ENCODE measurements at regions not wholly inside any gene's neighbourhood (a gene's known extent, or its start where the extent isn't known, plus 50 kb on each side); places are given as distances from the start of the nearest gene placed in this dataset.

DNA sequence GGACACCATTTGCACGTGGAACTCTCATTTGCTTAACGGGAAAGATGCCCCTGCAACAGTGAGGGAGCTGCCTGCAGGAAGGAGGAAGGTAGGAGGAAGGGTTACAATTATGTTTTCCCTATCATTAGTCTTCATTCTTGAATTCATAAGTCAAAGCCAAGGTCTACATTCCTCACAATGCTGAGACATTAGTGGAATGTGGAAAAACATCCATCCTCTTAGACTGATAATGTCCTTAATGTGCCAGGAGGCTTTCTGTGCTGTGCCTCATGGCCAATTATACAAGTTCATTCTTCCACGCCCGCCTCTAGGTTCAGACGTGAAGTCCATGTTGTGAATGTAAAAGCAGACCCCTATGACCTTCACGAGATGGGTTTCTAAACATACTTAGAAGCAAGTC is 1212.4 kb upstream of the TMEM132C start:
- no peak for DNase-seq

DNA sequence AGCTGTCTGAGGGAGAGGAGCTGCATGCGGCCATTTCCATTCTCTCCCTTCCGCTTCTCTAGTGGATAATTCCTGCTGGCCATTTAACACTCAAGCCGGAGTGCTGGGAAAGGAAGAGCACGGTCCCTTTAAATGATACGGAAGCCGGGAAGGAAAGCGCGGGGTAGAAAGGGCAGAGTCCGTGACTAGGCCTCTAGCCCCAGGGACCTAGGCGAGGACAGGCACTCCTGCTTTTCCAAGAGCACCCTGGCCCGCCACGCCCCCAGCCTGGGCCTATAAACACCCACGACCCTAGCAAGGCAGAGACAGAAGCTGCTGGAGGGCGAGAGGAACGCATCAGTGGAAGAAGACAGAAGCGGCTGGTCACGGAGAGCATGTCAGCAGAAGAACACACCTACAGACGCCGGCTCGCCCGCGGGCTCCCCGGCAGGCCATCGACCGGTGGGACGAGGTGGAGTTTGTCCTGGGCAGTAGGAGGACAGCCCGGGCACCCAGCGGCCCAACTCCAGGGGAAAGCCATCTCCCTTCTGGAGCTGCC is 1206.6 kb upstream of the TMEM132C start:
- DNase-seq, result no peak

DNA sequence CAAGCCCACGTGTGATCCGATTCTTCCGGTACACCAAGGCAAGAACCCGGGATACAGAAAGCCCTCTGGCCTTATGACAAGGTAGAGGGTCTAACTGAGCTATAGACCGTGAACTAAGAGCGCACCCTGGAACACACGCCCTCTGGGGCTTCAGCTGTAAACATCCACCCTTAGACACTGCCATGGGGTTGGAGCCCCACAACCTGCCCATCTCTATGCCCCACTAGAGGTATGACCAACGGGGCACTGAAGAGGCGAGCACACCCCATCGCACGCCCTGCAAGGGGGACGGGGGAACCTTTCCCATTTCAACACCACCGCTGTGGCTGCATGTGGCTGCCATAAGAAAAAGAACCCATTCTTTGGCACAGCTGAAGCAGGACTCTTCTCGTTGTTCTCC is 1206.0 kb upstream of the TMEM132C start:
- DNase-seq, result no peak

DNA sequence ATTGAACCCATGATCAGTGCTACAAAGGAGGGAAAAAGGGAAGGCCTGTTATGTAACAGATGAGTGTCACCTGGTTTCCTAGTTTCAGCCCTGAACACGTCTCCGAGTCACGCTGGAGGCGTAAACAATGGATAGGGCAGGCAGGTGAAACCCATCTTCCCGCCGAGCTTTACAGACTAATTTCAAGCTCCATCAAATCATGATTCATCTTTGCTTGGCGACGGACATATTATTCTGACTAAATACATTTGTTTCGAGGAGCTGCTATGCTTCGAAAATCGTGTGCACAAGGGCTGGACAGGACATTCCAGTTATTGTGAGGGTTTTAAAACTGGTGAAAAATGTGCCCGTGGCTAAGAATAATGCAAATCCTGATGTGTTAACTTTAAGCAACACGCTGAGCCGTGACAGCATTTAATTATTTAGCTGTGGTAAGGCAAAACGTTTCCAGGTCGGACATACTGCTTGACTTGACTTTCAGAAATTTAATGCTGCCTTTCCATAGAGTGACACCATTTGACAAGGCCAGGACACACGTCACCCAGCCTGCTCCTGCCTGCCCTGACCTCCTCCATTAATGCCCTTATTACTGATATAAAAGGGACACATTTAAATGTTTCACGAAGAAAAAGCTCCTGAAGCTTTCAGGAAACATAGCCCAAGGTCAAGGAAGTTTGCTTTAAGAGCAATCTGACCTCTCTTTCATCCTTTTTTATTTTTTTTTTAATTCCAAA is 1203.5 kb upstream of the TMEM132C start:
- DNase-seq, result no peak

DNA sequence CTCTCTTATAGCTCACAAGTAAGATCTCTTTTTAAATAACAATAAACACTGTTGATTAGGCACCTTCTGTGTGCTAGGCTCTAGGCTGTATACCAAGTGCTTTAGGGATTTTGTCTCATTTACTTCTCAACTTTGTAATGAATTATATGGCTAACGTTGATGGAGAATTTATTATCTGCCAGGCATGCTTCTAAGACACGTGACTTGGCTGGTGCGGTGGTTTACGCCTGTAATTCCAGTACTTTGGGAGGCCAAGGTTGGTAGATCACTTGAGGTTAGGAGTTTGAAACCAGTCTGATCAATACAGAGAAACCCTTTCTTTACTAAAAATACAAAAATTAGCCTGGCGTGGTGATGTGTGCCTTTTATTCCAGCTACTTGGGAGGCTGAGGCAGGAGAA is 1202.8 kb upstream of the TMEM132C start:
- no peak for DNase-seq

DNA sequence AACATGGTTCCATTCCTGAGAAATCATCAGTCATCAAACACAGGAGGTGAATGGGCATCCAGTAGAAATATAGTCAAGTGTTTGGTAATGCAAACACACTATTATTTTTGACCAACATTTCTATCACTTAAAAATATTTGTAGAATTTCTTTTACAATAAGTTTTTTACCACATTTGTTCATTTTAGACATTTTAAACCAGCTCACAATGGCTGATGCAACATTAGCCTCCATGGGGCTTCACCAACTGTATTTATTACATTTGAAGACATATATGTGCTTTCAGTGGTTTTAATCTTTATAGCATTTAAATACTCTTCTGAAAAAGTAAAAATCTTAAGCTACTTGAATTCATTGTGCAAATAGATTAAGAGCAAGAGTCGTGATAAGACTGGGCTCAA is 1201.4 kb upstream of the TMEM132C start:
- DNase-seq, result no peak

DNA sequence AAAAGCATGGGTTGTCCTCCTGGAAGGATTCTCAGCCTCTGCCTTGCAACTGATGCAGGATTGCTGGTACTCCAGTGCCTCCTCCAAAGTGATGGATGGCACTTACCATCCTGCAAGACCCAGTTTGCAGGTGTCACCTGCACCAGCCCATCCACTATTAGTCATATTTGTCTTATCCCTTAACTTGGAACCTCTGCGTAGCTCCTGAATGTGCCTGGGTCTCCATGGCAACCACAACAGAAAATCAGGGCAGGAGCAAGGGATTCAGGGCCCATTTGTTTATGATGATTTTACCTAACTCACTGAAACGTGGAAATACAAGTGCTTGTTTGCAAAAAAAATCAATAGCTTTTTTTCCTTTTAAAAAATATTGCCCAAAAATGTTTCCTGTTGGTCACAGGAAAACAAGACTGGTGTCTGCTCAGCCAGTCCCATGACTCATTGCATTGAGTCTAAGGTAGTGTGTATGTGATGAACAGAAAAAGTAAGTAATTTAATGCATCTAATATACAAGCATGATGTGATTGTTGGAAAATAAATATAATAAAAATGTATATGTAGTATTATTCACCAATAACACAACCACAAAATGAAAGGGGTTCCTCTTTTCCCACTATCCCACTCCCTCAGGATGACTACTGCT is 1196.3 kb upstream of the TMEM132C start:
- DNase-seq, result peak in 6 of 51 donors; percentile 1 to 39 (median 7)

DNA sequence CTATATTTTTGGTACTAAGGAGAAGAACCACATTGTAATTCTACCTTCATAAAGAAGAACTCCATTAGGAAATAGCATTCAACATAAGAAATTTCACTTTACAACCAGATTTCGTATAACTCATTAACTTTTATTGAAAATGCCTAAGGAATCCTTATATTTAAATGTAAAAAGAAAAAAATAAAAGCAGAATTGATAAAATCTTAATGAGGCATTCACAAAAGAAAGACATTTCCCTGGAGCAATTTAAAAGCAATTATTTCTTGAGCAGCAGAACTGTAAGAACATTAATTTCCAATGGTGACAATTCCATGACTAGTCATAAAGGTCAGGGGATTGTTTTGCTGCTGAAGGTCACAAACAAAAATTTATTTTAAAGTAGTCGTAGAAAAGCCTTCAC is 1192.8 kb upstream of the TMEM132C start:
- no peak for DNase-seq

DNA sequence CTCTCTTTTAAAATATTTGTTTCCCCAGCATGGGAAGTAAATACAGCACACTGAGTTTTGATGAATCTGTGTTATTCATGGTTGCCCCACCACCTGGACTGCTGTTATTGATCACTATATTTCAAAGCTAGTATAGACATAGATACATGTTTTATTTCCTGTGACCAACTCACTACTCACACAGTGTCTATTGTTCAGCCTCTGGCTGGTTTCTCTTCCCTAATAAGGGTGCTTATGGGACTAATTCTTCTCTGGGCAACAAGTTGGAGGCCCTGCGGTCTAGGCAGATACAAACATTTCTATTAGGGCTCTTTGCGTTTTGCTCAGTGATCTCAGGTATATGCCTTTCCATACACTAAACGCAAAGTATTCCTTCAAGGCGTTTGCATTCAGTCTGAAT is 1191.0 kb upstream of the TMEM132C start:
- no peak for DNase-seq

DNA sequence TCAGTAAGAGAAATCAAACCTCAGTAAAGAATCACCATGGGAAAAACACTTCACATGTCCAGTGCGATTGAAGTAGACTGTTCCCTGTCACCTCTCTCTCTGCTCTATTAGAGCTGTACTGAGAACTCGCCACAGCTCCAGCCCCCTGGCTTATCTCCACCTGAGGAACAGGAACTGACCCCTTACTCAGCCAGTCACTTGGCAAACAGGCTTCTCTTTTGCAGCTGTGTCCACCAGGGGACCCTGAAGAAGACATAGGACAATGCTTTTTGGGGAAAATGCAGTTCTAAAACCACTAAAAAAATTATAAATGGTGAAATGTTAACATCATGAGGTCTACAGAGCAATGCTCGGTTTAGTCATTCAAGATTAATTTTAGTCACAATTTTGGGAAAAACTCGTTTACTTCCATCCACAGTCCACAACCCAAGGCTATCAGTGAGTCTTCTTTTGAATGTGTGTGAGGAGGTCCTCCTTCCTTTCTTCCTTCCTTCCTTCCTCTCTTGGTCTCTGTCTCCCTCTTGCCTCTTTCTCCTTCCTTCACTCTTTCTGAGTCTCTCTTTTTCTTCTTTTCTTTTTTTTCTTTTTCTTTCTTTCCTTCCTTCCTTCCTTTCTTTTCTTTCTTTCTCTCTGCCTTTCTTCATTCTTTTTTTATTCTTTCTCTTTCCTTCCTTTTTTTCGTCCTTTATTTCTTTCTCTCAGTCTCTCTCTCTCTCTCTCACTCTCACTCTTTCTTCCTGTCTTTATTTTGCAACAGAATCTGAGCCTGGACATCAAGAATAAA is 1189.5 kb upstream of the TMEM132C start:
- no peak for DNase-seq

DNA sequence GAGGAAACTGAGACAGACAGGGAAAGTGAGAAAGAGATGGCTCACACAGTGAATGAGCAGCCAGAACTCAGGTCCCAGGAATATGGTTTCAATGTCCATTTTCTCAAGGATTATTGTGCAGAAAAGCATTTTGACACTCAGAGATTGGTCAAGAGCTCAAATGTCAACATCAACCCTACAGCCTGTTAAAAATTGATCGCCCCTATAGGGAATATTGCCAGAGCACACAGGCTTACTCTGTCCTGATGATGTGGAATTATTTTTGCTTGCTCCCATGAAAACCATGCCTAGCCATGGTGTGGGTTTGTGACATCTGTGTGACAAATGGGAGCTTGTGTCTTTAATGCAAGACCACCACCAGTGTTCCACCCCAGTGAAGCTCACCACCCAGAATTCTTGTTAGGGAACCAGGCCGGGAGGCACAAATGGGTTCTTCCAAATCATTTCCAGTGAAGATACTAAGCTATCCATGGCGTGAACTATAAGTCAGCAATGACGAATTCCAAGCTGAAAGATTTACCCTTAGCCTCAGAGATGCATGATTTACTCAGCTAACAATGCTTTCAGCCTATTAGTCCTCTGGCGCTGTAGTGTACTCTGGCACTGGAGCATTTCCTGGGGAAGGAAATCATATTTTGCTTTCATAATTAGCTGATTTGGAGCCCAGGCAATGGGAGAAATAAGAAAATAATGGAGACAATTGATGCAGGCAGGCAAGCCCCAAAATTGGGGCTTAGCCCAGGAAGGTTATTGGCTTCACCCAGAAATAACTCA is 1188.2 kb upstream of the TMEM132C start:
- DNase-seq, result no peak

DNA sequence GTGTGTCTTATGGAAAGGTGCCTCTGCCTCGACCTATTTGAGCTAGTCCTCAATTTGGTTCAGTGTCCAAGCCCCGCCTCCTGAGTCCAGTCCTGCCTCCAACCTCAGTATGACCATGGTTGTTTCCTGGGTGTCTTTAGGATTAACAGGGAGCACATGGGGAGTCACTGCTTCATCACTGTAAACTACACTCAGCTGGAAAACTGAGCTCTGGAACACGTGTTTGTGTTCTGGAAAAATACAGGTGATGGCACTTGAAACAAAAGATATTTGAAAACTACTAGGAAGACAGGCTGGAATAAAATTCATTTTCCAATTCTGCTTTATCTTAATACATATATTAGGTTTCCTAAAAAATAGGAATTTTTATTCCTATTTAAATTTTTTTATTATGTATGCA is 1187.3 kb upstream of the TMEM132C start:
- DNase-seq, result no peak

DNA sequence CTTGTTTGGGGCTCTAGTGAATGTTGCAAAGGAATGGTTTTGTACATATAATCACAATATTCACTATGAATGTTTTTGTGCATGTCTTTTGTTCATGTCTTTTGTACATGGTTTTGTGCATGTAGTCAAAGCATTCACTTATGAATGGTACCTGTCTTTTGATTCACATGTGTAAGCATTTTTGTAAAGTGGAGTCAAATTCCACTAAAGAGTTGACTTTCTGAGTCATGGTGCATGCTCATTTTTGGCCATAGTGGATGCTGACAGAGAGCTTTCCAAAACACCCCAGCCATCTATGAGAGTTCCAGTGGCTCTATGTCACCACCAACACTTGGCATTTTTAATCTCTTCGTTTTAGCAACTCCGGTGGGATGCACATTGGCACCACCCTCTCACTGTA is 1185.9 kb upstream of the TMEM132C start:
- no peak for DNase-seq

DNA sequence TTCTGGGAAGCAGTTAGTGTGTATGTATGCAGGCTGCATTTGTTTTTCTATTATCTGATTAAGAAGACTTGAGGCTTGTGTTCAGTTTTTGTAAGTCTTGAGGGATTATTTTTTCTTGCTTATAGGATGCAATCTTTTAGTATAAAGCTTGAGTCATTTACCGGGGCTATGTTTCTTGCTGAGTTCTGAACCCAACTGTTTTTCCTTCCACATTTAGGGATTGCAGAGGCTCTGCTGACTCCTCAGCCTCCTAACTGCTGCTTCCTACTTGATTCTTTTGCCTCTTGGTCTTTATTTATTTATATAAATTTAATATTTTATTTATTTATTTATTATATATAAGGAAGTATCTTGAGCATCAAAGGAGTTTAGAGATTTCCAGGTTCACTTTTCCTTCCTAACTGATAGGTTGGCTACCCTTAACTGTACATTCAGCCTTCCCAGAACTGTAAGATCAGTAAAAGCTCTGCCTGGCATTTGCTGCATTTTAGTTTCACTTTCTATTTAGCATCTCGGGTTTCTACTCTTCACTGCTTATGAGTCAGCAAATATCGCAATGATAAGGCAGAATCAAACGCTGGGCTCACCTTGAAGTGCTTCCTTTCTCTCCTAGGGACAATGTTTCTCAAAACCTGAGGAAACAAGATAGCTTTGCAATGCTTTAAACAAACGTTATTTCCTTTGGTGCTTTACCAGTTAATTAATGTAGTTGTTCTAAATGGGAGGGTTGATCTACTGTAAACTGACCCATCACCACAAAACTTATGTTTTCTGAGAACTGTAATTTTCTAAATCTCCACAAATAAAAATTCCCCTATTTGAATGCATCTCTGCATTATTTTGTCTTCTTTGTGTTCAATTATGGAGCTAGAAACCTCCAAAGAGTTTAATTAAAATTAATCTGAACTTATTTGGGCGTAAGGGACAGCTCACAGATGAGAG is 1183.7 kb upstream of the TMEM132C start:
- peak in 2 of 51 donors; percentile 7 to 21 for DNase-seq

DNA sequence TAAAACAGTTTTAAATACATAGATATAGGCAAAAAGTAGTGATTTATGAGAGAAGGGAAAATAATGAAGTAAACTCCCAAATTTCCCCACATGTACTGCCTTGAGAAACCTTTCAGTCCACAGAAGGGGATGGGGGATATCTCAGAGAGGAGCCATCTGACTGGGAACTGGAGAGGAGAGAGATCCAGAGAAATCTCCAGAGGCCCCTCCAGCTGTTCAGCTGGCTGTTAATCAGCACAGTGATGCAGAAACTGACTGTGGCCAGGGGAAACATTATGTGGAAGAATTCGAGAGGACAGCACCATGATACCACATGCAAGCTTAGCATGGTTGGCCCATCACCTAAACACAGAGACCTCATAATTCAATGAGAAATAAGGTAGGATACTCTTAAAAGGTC is 1165.9 kb upstream of the TMEM132C start:
- DNase-seq, result no peak

DNA sequence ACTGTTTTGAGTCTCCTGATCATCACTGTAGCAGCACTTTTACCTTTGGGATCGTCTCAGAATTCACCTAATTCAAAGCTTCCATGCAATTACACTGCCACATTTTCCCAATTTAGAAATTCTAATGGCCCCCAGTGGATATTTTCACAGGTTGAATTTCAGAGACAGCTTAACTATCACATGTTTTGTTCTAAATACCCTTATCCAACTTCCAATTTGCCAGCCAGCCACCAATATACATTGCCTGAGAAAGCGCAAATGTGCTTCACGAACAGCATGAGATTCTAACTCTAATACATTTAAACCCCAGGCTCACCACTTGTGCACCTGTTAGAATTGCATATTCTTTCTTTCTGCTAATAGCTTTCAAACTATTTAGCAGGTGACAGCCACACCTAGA is 1160.9 kb upstream of the TMEM132C start:
- no peak for DNase-seq

DNA sequence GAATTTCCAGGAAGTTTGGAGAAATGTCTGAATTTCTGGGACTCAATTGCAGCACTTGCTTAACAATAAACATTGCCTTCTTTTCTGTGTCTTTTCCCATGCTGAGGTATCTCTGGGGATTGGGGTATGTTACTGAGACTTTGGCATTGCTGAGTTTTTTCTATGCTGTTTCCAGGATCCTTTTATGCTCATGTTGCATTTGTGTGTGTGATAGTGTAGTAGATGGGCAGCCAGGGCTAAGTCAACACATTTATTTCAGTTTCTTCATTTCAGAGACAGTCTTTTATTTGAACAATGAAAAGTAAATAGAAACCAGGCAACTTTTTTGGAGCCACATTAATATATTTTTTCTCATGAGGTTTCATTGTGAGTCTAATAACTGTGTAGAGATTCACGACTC is 1160.3 kb upstream of the TMEM132C start:
- no peak for DNase-seq

DNA sequence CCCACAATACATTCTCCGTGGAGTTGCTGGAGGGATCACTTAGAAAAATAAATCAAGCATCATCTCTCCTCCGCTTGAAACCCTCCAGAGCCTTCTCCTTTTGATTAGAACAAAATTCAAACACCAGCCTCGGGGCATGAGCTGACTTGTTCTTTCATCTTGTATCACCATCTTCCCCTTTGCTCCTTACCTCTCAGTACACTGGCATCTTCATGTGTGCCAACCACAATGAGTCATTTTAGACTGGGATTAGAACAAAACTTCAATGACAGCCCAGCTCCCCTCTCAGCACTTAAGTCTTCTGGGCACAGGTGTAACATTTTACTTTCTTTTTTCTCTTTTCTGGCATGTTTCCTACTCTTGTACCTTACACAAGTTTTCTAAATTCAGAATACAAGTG is 1159.2 kb upstream of the TMEM132C start:
- DNase-seq, result no peak

DNA sequence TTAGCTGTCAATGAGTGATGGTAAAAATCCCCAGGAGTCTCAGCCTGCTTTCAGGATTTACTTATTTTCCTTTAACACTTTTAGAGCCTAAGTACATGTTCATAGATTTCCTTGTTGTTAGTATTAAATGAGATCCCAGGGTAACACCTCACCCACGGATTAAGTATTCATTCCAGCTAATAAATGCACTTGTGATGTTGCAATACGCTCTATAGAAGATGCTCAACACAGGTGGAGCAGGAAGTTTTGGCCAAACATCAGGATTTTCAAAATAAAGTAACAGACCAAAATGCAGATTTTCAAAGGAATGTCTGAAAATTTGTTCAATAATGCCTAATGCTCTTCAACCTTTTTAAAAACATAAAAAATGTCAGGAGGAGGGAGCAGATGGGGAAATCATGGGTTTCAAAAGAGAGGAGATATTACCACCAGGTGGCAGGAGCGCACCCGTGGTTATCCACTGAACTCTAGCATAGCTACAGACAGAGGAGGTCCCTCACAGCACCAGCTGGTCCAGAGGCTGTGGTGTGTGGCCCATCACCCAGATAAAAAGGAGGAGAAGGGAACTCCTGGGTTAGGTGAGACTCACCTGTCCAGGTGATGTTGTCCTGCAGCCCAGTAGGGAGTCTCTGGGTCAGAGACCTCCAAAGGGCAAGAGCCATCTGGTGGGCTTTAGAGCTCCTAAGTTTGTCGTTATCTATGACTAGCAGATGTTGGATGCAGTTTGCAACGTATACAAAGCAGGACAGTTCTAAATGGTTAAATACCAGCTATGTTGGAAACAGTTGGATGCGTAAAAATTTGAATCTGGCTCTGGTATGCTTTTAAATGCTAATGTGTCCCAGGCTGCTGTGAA is 1158.4 kb upstream of the TMEM132C start:
- DNase-seq, result peak in 38 of 51 donors; percentile 2 to 62 (median 32)

All from hypothalamus (tissue), 51 donors.